ENCODE measurements at regions not wholly inside any gene's neighbourhood (a gene's known extent, or its start where the extent isn't known, plus 50 kb on each side); places are given as distances from the start of the nearest gene placed in this dataset.
"Not testable (repeated sequence)": the region's sequence is repeated elsewhere in the genome, so short reads cannot be mapped to it uniquely, and the experiment has no call there.

DNA sequence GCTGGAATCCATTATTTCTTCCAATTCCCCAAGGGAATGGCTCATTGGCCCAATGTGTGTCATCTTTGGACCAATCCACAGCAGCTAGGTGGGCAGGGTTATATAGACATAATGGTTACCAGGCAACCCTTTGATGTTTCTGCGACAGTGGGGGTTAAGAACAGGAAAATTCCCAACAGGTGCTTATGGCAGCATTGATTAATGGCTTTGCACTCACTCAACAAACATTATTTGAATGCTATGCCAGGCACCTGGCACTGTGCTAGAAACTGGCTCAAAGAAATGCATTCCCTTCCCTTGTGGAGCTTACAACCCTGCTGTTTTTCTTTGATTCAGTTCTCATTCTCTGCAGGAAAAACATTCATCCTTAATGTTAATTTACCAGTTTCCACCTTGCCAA is 1221.0 kb downstream of the AACS start:
- DNase-seq (ENCODE audit: low read depth): no peak

- no peak for DNase-seq (ENCODE audit: low read depth)
Observed at GRCh38 chr12:126290456-126290855, 1225.2 kb downstream of the AACS start.

DNA sequence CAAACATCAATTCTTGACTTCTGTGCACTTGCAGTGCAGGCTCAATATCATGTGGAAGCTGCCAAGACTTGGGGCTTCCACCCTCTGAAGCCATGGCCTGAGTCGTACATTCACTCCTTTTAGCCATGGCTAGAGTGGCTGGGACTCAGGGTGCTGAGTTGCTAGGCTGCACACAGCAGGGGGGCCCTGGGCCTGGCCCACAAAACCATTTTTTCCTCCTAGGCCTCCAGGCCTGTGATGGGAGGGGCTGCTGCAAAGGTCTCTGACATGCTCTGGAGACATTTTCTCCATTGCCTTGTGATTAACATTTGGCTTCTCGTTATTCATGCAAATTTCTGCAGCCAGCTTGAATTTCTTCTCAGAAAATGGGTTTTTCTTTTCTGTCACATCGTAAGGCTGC is 1226.8 kb downstream of the AACS start:
- not testable (repeated sequence) for DNase-seq (ENCODE audit: low read depth)

DNA sequence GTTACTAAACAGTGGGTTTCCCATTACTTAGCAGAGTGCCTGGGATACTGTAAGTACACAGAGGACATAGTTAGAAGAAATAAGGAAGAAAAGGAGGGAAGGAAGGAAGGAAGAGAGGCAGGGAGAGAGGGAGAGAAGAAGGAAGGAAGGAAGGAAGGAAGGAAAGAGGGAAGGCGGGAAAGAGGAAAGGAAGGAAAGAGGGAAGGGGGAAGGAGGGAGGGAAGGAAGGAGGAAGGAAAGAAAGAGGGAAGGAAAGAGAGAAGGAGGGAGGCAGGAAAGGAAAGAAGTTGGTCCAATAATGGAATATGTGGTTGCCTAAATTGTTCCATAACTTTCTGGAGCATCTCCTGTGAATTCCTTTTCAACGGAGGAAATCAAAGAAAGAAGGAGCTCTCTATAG is 1230.4 kb downstream of the AACS start:
- no peak for DNase-seq (ENCODE audit: low read depth)

DNA sequence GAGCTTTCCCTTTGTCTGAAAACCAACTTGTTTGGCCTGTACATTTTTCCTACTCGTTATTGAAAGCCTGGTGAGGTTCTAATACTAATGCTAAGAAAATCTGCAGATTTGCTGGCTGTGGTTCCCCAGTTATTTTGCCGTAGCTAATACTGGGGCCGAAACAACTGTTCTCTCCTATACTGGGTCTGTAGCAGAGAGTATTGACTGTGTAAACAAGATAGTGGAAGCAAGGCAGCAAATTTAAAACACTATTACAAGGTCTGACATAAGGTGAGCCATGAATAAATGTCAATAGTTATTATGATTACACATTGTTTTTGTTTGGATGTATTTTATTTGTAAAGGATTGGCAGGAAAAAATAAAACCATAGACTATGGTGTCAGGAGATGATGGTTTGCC is 1244.0 kb downstream of the AACS start:
- no peak for DNase-seq (ENCODE audit: low read depth)

- no peak for DNase-seq (ENCODE audit: low read depth)
Observed at GRCh38 chr12:126312457-126312856, 1247.2 kb downstream of the AACS start.

DNA sequence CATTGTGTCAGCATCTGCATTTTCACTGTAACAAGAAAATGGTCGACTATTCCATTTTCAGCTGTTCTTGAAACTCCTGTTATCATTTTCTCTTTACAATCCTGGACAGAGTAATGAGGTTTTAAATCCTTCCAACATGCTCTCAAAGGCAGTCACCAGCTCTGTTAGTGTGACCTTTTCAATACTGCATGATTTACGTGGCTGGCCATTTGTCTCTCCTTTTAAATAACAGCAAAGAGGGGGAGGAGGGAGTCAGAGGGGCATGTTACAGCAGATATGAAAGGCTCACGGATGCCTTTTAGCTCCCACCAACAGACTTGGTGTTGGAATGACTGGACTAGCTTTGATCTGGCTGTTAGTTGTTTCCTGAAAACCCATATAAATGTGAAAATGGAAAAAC is 1251.2 kb downstream of the AACS start:
- no peak for DNase-seq (ENCODE audit: low read depth)

DNA sequence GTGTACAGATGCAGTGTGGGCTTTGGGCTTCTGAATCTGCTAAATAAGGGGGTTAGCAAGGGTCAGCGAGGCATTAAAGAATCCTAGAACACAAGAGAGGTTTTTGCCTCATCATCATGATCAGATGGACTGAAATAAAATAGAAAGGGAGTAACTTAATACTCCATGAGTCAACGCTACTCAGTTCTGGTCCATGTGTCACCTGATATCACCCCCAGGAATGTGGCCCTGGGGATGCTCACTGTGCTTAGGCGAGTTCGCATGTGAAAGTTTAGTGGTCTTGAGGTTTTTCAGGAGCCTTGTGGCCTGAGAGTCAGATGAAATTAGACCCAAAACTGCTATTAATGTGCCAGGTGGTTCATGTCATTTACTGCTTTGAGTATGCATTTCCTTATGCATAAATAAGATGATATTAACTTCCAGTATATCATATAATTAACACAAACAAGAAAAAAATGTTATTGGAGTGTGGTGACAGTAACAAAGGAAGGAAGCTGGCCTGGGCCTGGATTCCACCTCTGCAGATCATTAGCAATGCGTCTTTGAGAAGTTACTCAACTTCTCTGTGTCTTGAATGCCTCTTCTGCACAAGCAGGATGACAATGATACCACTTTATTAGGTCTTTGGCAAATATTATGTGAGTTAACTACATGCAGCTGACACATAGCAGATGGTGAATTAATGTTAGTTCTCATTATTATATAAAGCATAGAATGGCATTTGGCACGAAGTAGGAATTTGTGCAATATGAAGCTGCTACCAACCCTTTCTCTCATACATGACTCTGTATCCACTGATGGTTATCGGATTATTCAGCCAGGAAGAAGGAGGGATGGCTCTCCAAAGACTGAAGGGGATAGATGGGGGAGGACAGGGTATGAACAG is 1272.6 kb downstream of the AACS start:
- no peak for DNase-seq (ENCODE audit: low read depth)

- DNase-seq (ENCODE audit: low read depth): no peak
Observed at GRCh38 chr12:126342866-126343265, 1277.6 kb downstream of the AACS start.

GRCh38 chr12:126343321-126343720 is 1278.1 kb downstream of the AACS start:
- DNase-seq (ENCODE audit: low read depth): no peak

DNA sequence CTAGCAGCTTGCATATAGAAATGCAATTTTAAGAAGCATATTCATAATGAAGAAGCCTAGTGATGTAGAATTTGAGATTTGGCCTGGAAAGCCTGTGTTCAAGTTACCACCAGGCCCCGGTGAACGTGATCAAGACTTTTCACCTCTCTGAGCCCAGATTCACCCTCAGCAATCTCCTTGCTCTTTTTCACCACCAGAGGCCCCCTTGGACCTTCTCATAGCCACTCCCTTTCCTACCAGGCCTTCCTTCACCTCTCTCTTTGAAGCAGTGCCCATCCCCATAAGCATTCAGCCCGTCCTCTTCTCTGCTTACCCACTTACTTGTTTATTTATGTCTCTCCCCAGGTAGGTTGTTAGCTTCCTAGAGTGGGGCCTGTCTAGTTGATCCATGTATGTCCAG is 1280.9 kb downstream of the AACS start:
- no peak for DNase-seq (ENCODE audit: low read depth)

DNA sequence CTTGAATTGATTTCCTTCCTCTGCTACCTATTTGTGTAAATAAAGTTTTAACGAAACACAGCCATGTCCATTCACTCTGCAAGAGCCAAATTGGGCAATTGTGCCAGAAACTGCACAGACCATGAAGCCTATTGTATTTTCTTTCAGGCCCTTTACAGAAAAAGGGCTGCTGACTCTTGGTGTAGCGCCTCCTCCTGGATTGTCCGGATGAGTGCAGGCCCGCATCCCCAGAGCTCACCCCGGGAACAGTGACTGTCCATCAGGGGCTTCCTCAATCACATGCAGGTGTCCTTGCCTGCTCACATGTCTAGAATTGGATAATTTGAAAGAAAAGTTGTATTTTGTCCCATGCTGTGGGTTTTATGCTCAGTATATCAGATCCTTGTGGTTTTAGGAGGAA is 1282.2 kb downstream of the AACS start:
- no peak for DNase-seq (ENCODE audit: low read depth)

- DNase-seq (ENCODE audit: low read depth): no peak
Observed at GRCh38 chr12:126349383-126349782, 1284.1 kb downstream of the AACS start.

- DNase-seq (ENCODE audit: low read depth): no peak
Observed at GRCh38 chr12:126353604-126354003, 1288.4 kb downstream of the AACS start.

- DNase-seq (ENCODE audit: low read depth): no peak
Observed at GRCh38 chr12:126354633-126355032, 1289.4 kb downstream of the AACS start.

GRCh38 chr12:126355346-126355745 is 1290.1 kb downstream of the AACS start:
- no peak for DNase-seq (ENCODE audit: low read depth)

- DNase-seq (ENCODE audit: low read depth): no peak
Observed at GRCh38 chr12:126358806-126359205, 1293.6 kb downstream of the AACS start.

- no peak for DNase-seq (ENCODE audit: low read depth)
Observed at GRCh38 chr12:126359216-126359615, 1294.0 kb downstream of the AACS start.

DNA sequence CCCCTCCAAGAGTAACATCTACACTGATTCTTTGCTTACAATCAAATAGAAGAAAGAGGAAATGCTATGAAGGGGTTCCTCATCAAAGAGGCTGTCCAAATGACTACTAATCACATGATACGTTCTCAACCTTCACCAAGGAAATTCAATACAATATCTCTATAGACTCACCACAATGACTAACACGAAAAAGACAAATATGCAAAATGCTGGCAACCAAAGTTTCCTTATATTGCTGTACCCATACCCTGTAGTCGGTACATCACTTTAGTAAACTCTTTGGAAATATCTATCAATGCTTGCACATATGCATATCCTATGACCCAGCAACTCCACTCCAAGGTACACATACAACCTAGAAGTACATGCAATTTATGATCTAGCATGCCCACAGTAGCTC is 1296.6 kb downstream of the AACS start:
- DNase-seq (ENCODE audit: low read depth): no peak

GRCh38 chr12:126362493-126362892 is 1297.3 kb downstream of the AACS start:
- no peak for DNase-seq (ENCODE audit: low read depth)

DNA sequence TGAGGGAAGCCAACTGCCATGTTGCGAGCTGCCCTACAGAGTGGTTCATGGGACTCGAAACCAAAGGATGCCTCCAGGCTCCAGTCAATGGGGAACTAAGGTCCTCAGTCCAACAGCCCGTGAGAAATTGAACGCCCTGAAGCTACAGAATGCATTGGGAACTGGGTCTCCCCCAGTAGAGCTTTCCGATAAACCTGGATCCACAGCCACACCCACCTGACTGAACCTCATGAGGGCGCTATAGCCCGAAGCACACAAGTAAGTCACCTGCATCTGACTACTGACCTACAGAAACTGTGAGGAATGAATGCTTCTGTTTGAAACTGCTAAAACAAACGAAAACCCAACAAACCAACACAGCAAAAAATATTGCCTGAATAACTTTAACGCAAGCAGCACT is 1297.7 kb downstream of the AACS start:
- DNase-seq (ENCODE audit: low read depth): no peak

GRCh38 chr12:126369487-126370463 is 1304.5 kb downstream of the AACS start:
- DNase-seq (ENCODE audit: low read depth): no peak

GRCh38 chr12:126383506-126383905 is 1318.3 kb downstream of the AACS start:
- no peak for DNase-seq (ENCODE audit: low read depth)
